Transverse colon (tissue), 4 donors: ENCODE measurements at regions not wholly inside any gene's neighbourhood (a gene's known extent, or its start where the extent isn't known, plus 50 kb on each side); places are given as distances from the start of the nearest gene placed in this dataset.

Experiments used
- EP300 ChIP-seq: sonication (generic); formaldehyde crosslinking; IDR thresholded peaks from one replicate; pipeline ENCODE4 v1.6.1; 2017; ENCODE audit warnings: antibody characterized with exemption, low read depth
- POLR2A ChIP-seq: fragments of 450-650 bp; IDR thresholded peaks from one replicate; pipeline ENCODE4 v1.6.1; 2016; ENCODE audit warnings: antibody characterized with exemption, mild to moderate bottlenecking, moderate library complexity
- POLR2AphosphoS5 ChIP-seq, 3 donors: sonication (generic); formaldehyde crosslinking; IDR thresholded peaks; one replicate each; pipeline ENCODE4 v1.6.1; 2016; ENCODE audit warnings: antibody characterized with exemption in 3 of 3
- TF ChIP-seq, protein P1 (sequence below), 5 experiments: fragments of 200-600 bp in 3 of 5; fragments of 450-650 bp in 2 of 5; sonication (generic) in 3 of 5; IDR thresholded peaks; 1 replicate in 2 of 5; 2 replicates in 3 of 5; pipeline ENCODE4 v1.5.1; 2016 to 2017; ENCODE audit warnings: antibody characterized with exemption in 5 of 5, inconsistent platforms in 3 of 5, mild to moderate bottlenecking in 2 of 5, moderate library complexity in 1 of 5

DNA sequence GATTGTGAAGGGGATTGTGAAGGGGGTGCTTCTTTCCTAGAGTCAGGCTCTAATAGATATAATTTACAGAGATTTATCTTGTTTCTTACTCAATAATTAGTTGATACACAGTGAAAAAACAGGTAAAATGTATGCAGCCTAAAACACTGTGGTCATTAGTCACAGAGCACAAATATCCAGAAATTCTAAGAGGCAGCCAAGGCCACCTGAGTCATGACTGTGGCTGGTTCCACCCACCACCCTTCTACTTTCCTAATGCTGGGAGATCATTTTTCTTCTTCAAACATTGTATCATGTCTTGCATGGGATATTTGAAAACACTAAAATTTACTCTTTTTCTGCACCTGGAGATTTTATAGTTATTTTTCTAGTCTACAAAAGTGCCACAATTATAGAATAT, 181.6 kb downstream of the OTOR start:
- TF ChIP-seq POLR2A (no peak), POLR2AphosphoS5 (IDR thresholded peaks at IDR 0.05) (no peak), EP300 (no peak)
- TF ChIP-seq, protein P1, sequence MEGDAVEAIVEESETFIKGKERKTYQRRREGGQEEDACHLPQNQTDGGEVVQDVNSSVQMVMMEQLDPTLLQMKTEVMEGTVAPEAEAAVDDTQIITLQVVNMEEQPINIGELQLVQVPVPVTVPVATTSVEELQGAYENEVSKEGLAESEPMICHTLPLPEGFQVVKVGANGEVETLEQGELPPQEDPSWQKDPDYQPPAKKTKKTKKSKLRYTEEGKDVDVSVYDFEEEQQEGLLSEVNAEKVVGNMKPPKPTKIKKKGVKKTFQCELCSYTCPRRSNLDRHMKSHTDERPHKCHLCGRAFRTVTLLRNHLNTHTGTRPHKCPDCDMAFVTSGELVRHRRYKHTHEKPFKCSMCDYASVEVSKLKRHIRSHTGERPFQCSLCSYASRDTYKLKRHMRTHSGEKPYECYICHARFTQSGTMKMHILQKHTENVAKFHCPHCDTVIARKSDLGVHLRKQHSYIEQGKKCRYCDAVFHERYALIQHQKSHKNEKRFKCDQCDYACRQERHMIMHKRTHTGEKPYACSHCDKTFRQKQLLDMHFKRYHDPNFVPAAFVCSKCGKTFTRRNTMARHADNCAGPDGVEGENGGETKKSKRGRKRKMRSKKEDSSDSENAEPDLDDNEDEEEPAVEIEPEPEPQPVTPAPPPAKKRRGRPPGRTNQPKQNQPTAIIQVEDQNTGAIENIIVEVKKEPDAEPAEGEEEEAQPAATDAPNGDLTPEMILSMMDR (IDR thresholded peaks at IDR 0.05) = no peak
